MM.1S (cell line): ENCODE measurements at regions not wholly inside any gene's neighbourhood (a gene's known extent, or its start where the extent isn't known, plus 50 kb on each side); places are given as distances from the start of the nearest gene placed in this dataset.

ENCODE experiments used
- DNase-seq: peaks from one replicate; pipeline ENCODE4 v3.0.0-alpha.2; 2015
- H2AFZ ChIP-seq: fragments of 300-600 bp; sonication (generic); 2 replicates; pipeline ENCODE4 v1.6.0; 2016; ENCODE audit warnings: antibody characterized with exemption, low read length
- H3F3A ChIP-seq: fragments of 300-600 bp; sonication (generic); 2 replicates; pipeline ENCODE4 v1.6.1; 2016; ENCODE audit warnings: mild to moderate bottlenecking, antibody characterized with exemption, low read length, moderate library complexity, mixed read lengths; ENCODE audit not compliant: insufficient read depth
- H3K27ac ChIP-seq: fragments of 300-600 bp; sonication (generic); 2 replicates; pipeline ENCODE4 v1.5.1; 2016; ENCODE audit warnings: mild to moderate bottlenecking, low read length
- H3K27me3 ChIP-seq: fragments of 300-600 bp; sonication (generic); replicated peaks from 2 replicates; pipeline ENCODE4 v1.6.0; 2016; ENCODE audit warnings: low read length; ENCODE audit not compliant: insufficient read depth
- H3K36me3 ChIP-seq: fragments of 300-600 bp; sonication (generic); replicated peaks from 2 replicates; pipeline ENCODE4 v1.6.1; 2016; ENCODE audit warnings: mild to moderate bottlenecking, low read length, mixed read lengths; ENCODE audit not compliant: insufficient read depth
- H3K4me1 ChIP-seq: fragments of 300-600 bp; sonication (generic); 2 replicates; pipeline ENCODE4 v1.6.1; 2016; ENCODE audit warnings: low read length, mixed read lengths
- H3K4me2 ChIP-seq: fragments of 300-600 bp; sonication (generic); 2 replicates; pipeline ENCODE4 v1.6.0; 2016; ENCODE audit warnings: low read depth, low read length
- H3K4me3 ChIP-seq: fragments of 300-600 bp; sonication (generic); 2 replicates; pipeline ENCODE4 v1.5.1; 2016; ENCODE audit warnings: low read length, mixed read lengths
- H3K79me2 ChIP-seq: fragments of 300-600 bp; sonication (generic); 2 replicates; pipeline ENCODE4 v1.6.1; 2016; ENCODE audit warnings: mixed run types, low read length, mixed read lengths
- H3K9ac ChIP-seq: fragments of 300-600 bp; sonication (generic); 2 replicates; pipeline ENCODE4 v1.6.1; 2016; ENCODE audit warnings: low read length, mixed read lengths
- H3K9me2 ChIP-seq: fragments of 300-600 bp; sonication (generic); replicated peaks from 2 replicates; pipeline ENCODE4 v1.6.1; 2016; ENCODE audit warnings: mild to moderate bottlenecking, low read length, mixed read lengths; ENCODE audit not compliant: insufficient read depth
- H3K9me3 ChIP-seq: fragments of 300-600 bp; sonication (generic); replicated peaks from 2 replicates; pipeline ENCODE4 v1.6.1; 2016; ENCODE audit warnings: mild to moderate bottlenecking, low read length, mixed read lengths; ENCODE audit not compliant: insufficient read depth
- H4K20me1 ChIP-seq: fragments of 300-600 bp; sonication (generic); 2 replicates; pipeline ENCODE4 v1.6.1; 2016; ENCODE audit warnings: mild to moderate bottlenecking, low read length, moderate library complexity, mixed read lengths; ENCODE audit not compliant: insufficient read depth
- EZH2 ChIP-seq: fragments of 300-600 bp; sonication (generic); optimal IDR thresholded peaks from 2 replicates; pipeline ENCODE3; 2017; ENCODE audit warnings: low read depth, mild to moderate bottlenecking, antibody characterized with exemption, low read length, mixed read lengths
- EZH2phosphoT487 ChIP-seq: fragments of 300-600 bp; sonication (generic); IDR thresholded peaks from 2 replicates; pipeline ENCODE4 v1.6.1; 2018; ENCODE audit warnings: antibody characterized with exemption, low read length
- TF ChIP-seq, protein P1 (sequence below): fragments of 300-600 bp; sonication (generic); IDR thresholded peaks from 2 replicates; pipeline ENCODE4 v1.5.1; 2016; ENCODE audit warnings: antibody characterized with exemption, low read length, mixed read lengths

GRCh38 chr11:103624708-103625623 lies 411.5 kb upstream of the DDI1 start:
- Histone ChIP-seq H3K4me1 (no peaks in the 10 kb centered on the region), H3K79me2 (no peaks in the 10 kb centered on the region), H2AFZ (no peak overlapping the region), H3K4me2 (no peak overlapping the region), H3K27ac (no peak overlapping the region), H3K4me3 (no peak overlapping the region), H3K36me3 (no peaks in the 10 kb centered on the region), H3K9me2 (no peaks in the 10 kb centered on the region), H3K27me3 (no peaks in the 10 kb centered on the region), H3K9me3 (no peaks in the 10 kb centered on the region), H3K9ac (no peak overlapping the region), H4K20me1 (no peaks in the 10 kb centered on the region), H3F3A (no peaks in the 10 kb centered on the region)
- no peak for TF ChIP-seq EZH2phosphoT487
- no peak for TF ChIP-seq EZH2
- TF ChIP-seq, protein P1, sequence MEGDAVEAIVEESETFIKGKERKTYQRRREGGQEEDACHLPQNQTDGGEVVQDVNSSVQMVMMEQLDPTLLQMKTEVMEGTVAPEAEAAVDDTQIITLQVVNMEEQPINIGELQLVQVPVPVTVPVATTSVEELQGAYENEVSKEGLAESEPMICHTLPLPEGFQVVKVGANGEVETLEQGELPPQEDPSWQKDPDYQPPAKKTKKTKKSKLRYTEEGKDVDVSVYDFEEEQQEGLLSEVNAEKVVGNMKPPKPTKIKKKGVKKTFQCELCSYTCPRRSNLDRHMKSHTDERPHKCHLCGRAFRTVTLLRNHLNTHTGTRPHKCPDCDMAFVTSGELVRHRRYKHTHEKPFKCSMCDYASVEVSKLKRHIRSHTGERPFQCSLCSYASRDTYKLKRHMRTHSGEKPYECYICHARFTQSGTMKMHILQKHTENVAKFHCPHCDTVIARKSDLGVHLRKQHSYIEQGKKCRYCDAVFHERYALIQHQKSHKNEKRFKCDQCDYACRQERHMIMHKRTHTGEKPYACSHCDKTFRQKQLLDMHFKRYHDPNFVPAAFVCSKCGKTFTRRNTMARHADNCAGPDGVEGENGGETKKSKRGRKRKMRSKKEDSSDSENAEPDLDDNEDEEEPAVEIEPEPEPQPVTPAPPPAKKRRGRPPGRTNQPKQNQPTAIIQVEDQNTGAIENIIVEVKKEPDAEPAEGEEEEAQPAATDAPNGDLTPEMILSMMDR: no peak
- DNase-seq: no peak

GRCh38 chr11:103625624-103625965 lies 410.8 kb upstream of the DDI1 start:
- Histone ChIP-seq H3K9ac (no peak overlapping the region), H2AFZ (no peak overlapping the region), H3K27me3 (no peaks in the 10 kb centered on the region), H3K4me3 (no peak overlapping the region), H3K4me1 (no peaks in the 10 kb centered on the region), H4K20me1 (no peaks in the 10 kb centered on the region), H3K4me2 (no peak overlapping the region), H3K79me2 (no peaks in the 10 kb centered on the region), H3K9me2 (no peaks in the 10 kb centered on the region), H3F3A (no peaks in the 10 kb centered on the region), H3K27ac (no peak overlapping the region), H3K36me3 (no peaks in the 10 kb centered on the region), H3K9me3 (no peaks in the 10 kb centered on the region)
- no peak for DNase-seq
- TF ChIP-seq, protein P1: no peak
- TF ChIP-seq EZH2phosphoT487: no peak
- no peak for TF ChIP-seq EZH2

DNA sequence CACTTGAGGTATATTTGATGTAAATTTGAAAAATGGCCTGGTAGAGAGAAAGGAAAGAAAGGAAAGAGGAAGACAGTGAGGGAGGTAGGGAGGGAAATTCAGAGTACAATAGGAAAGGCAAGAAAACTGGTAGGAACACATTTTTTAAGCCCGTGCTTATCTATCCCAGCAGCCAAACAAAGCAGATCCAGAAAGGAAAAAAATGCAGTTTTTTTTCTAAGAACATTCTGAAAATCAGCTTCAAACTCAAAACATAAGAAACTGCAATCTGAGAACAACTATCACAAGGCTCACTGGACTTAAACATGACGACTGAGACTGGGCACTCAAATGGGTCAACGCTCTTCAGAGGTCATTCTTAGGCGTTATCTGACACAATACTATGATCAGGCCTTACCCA lies 408.3 kb upstream of the DDI1 start:
- Histone ChIP-seq H3K9me2 (no peaks in the 10 kb centered on the region), H3K27me3 (no peaks in the 10 kb centered on the region), H3K4me3 (no peak overlapping the region), H3K4me2 (no peak overlapping the region), H3K27ac (no peak overlapping the region), H3K9ac (no peak overlapping the region), H3K36me3 (no peaks in the 10 kb centered on the region), H4K20me1 (no peaks in the 10 kb centered on the region), H3K79me2 (no peaks in the 10 kb centered on the region), H3K9me3 (no peaks in the 10 kb centered on the region), H2AFZ (no peak overlapping the region), H3F3A (no peaks in the 10 kb centered on the region), H3K4me1 (no peaks in the 10 kb centered on the region)
- no peak for TF ChIP-seq EZH2
- TF ChIP-seq, protein P1: no peak
- TF ChIP-seq EZH2phosphoT487: no peak
- DNase-seq: no peak
